ENCODE measurements at regions not wholly inside any gene's neighbourhood (a gene's known extent, or its start where the extent isn't known, plus 50 kb on each side); places are given as distances from the start of the nearest gene placed in this dataset.

- no peak overlapping the region for H2BK120ac ChIP-seq (ENCODE audit: insufficient read depth, low read length, poor library complexity)
- no peak overlapping the region for H3K4ac ChIP-seq (ENCODE audit: low read depth, low read length)
- H3K18ac ChIP-seq (ENCODE audit: low read length) = no peak overlapping the region
- H2AFZ ChIP-seq (ENCODE audit: insufficient read depth, low read length, poor library complexity) = no peak overlapping the region
- H2BK12ac ChIP-seq (ENCODE audit: low read length) = no peak overlapping the region
- no peak overlapping the region for H3K14ac ChIP-seq (ENCODE audit: low read length)
- no peaks in the 10 kb centered on the region for H3K36me3 ChIP-seq (ENCODE audit: control insufficient read depth in 1 of 2, insufficient read depth in 2 of 2, low read length in 2 of 2)
- peaks cover 5% of the 10 kb centered on the region for H3K9me3 ChIP-seq (ENCODE audit: insufficient read depth, low read depth, low read length)
- H3K23ac ChIP-seq (ENCODE audit: low read length) = no peak overlapping the region
- no peaks in the 10 kb centered on the region for H3K27me3 ChIP-seq (ENCODE audit: insufficient read depth, low read length)
- no peaks in the 10 kb centered on the region for H3K79me2 ChIP-seq (ENCODE audit: control insufficient read depth, insufficient read depth, low read length, poor library complexity)
- H4K91ac ChIP-seq (ENCODE audit: low read depth, low read length) = no peak overlapping the region
- no peak overlapping the region for H2AK5ac ChIP-seq (ENCODE audit: low read length)
- H3K4me2 ChIP-seq (ENCODE audit: low read length) = no peak overlapping the region
- WGBS (ENCODE audit: extremely low coverage, insufficient coverage, insufficient read length) = no CpG with 5 or more reads among the region's 63 CpGs
- no peak overlapping the region for H3K4me3 ChIP-seq (ENCODE audit: low read depth, low read length)
- no peaks in the 10 kb centered on the region for H3K4me1 ChIP-seq (ENCODE audit: control insufficient read depth in 1 of 2, insufficient read depth in 2 of 2, low read length in 2 of 2)
- no peak overlapping the region for H2BK5ac ChIP-seq (ENCODE audit: low read depth, low read length, poor library complexity)
- no peaks in the 10 kb centered on the region for H3K79me1 ChIP-seq (ENCODE audit: low read length)
- no peak overlapping the region for H4K8ac ChIP-seq (ENCODE audit: low read depth, low read length)
- no peak overlapping the region for H3K27ac ChIP-seq (ENCODE audit: low read depth, low read length)
- DNase-seq = no peak
- no peak overlapping the region for H3K9ac ChIP-seq (ENCODE audit: low read length)
- no peak overlapping the region for H4K12ac ChIP-seq (ENCODE audit: low read depth, low read length)
These were observed 90.7 kb downstream of the UNCX start for GRCh38 chr7:1323178-1324027.

GRCh38 chr7:1324028-1324900, 91.6 kb downstream of the UNCX start:
- no peak overlapping the region for H3K9ac ChIP-seq (ENCODE audit: low read length)
- no peak overlapping the region for H3K14ac ChIP-seq (ENCODE audit: low read length)
- no peak overlapping the region for H3K4me2 ChIP-seq (ENCODE audit: low read length)
- no peak overlapping the region for H4K8ac ChIP-seq (ENCODE audit: low read depth, low read length)
- H3K4me1 ChIP-seq (ENCODE audit: control insufficient read depth in 1 of 2, insufficient read depth in 2 of 2, low read length in 2 of 2) = no peaks in the 10 kb centered on the region
- H3K4ac ChIP-seq (ENCODE audit: low read depth, low read length) = no peak overlapping the region
- no peak overlapping the region for H4K12ac ChIP-seq (ENCODE audit: low read depth, low read length)
- no peaks in the 10 kb centered on the region for H3K79me2 ChIP-seq (ENCODE audit: control insufficient read depth, insufficient read depth, low read length, poor library complexity)
- no peak overlapping the region for H2AFZ ChIP-seq (ENCODE audit: insufficient read depth, low read length, poor library complexity)
- H3K18ac ChIP-seq (ENCODE audit: low read length) = no peak overlapping the region
- no peak overlapping the region for H3K23ac ChIP-seq (ENCODE audit: low read length)
- H2BK5ac ChIP-seq (ENCODE audit: low read depth, low read length, poor library complexity) = no peak overlapping the region
- no peak overlapping the region for H2BK120ac ChIP-seq (ENCODE audit: insufficient read depth, low read length, poor library complexity)
- no CpG with 5 or more reads among the region's 30 CpGs for WGBS (ENCODE audit: extremely low coverage, insufficient coverage, insufficient read length)
- H3K27ac ChIP-seq (ENCODE audit: low read depth, low read length) = no peak overlapping the region
- no peak overlapping the region for H4K91ac ChIP-seq (ENCODE audit: low read depth, low read length)
- H3K4me3 ChIP-seq (ENCODE audit: low read depth, low read length) = no peak overlapping the region
- no peak for DNase-seq
- H3K79me1 ChIP-seq (ENCODE audit: low read length) = no peaks in the 10 kb centered on the region
- H2AK5ac ChIP-seq (ENCODE audit: low read length) = no peak overlapping the region
- no peaks in the 10 kb centered on the region for H3K27me3 ChIP-seq (ENCODE audit: insufficient read depth, low read length)
- peaks cover 5% of the 10 kb centered on the region for H3K9me3 ChIP-seq (ENCODE audit: insufficient read depth, low read depth, low read length)
- H3K36me3 ChIP-seq (ENCODE audit: control insufficient read depth in 1 of 2, insufficient read depth in 2 of 2, low read length in 2 of 2) = no peaks in the 10 kb centered on the region
- no peak overlapping the region for H2BK12ac ChIP-seq (ENCODE audit: low read length)

- Histone ChIP-seq H3K9ac (ENCODE audit: low read length) (no peak overlapping the region), H3K27ac (ENCODE audit: low read depth, low read length) (no peak overlapping the region), H3K79me1 (ENCODE audit: low read length) (no peaks in the 10 kb centered on the region), H2BK5ac (ENCODE audit: low read depth, low read length, poor library complexity) (no peak overlapping the region), H2BK120ac (ENCODE audit: insufficient read depth, low read length, poor library complexity) (no peak overlapping the region), H3K14ac (ENCODE audit: low read length) (no peak overlapping the region), H4K12ac (ENCODE audit: low read depth, low read length) (no peak overlapping the region), H3K4me2 (ENCODE audit: low read length) (no peak overlapping the region), H3K27me3 (ENCODE audit: insufficient read depth, low read length) (no peaks in the 10 kb centered on the region), H3K4me1 (ENCODE audit: control insufficient read depth in 1 of 2, insufficient read depth in 2 of 2, low read length in 2 of 2) (no peaks in the 10 kb centered on the region), H4K91ac (ENCODE audit: low read depth, low read length) (no peak overlapping the region), H3K79me2 (ENCODE audit: control insufficient read depth, insufficient read depth, low read length, poor library complexity) (no peaks in the 10 kb centered on the region), H3K4me3 (ENCODE audit: low read depth, low read length) (no peak overlapping the region), H3K18ac (ENCODE audit: low read length) (no peak overlapping the region), H3K36me3 (ENCODE audit: control insufficient read depth in 1 of 2, insufficient read depth in 2 of 2, low read length in 2 of 2) (no peaks in the 10 kb centered on the region), H2BK12ac (ENCODE audit: low read length) (no peak overlapping the region), H3K9me3 (ENCODE audit: insufficient read depth, low read depth, low read length) (peaks cover 5% of the 10 kb centered on the region), H4K8ac (ENCODE audit: low read depth, low read length) (no peak overlapping the region), H2AK5ac (ENCODE audit: low read length) (no peak overlapping the region), H3K4ac (ENCODE audit: low read depth, low read length) (no peak overlapping the region), H2AFZ (ENCODE audit: insufficient read depth, low read length, poor library complexity) (no peak overlapping the region), H3K23ac (ENCODE audit: low read length) (no peak overlapping the region)
- WGBS (ENCODE audit: extremely low coverage, insufficient coverage, insufficient read length) = no CpG with 5 or more reads among the region's 17 CpGs
- no peak for DNase-seq
These were observed 92.6 kb downstream of the UNCX start for GRCh38 chr7:1325246-1325645.

- WGBS (ENCODE audit: extremely low coverage, insufficient coverage, insufficient read length) = no CpG with 5 or more reads among the region's 33 CpGs
- Histone ChIP-seq H3K14ac (ENCODE audit: low read length) (no peak overlapping the region), H3K4me2 (ENCODE audit: low read length) (no peak overlapping the region), H2AK5ac (ENCODE audit: low read length) (no peak overlapping the region), H3K4me3 (ENCODE audit: low read depth, low read length) (no peak overlapping the region), H2BK12ac (ENCODE audit: low read length) (no peak overlapping the region), H2AFZ (ENCODE audit: insufficient read depth, low read length, poor library complexity) (no peak overlapping the region), H4K8ac (ENCODE audit: low read depth, low read length) (no peak overlapping the region), H4K91ac (ENCODE audit: low read depth, low read length) (no peak overlapping the region), H3K27me3 (ENCODE audit: insufficient read depth, low read length) (no peaks in the 10 kb centered on the region), H3K27ac (ENCODE audit: low read depth, low read length) (no peak overlapping the region), H2BK5ac (ENCODE audit: low read depth, low read length, poor library complexity) (no peak overlapping the region), H3K4ac (ENCODE audit: low read depth, low read length) (no peak overlapping the region), H3K36me3 (ENCODE audit: control insufficient read depth in 1 of 2, insufficient read depth in 2 of 2, low read length in 2 of 2) (no peaks in the 10 kb centered on the region), H3K79me2 (ENCODE audit: control insufficient read depth, insufficient read depth, low read length, poor library complexity) (no peaks in the 10 kb centered on the region), H3K18ac (ENCODE audit: low read length) (no peak overlapping the region), H4K12ac (ENCODE audit: low read depth, low read length) (no peak overlapping the region), H3K4me1 (ENCODE audit: control insufficient read depth in 1 of 2, insufficient read depth in 2 of 2, low read length in 2 of 2) (no peaks in the 10 kb centered on the region), H2BK120ac (ENCODE audit: insufficient read depth, low read length, poor library complexity) (no peak overlapping the region), H3K79me1 (ENCODE audit: low read length) (no peaks in the 10 kb centered on the region), H3K9me3 (ENCODE audit: insufficient read depth, low read depth, low read length) (no peaks in the 10 kb centered on the region), H3K23ac (ENCODE audit: low read length) (no peak overlapping the region), H3K9ac (ENCODE audit: low read length) (no peak overlapping the region)
- DNase-seq = no peak
These were observed 93.2 kb downstream of the UNCX start for GRCh38 chr7:1325646-1326510.

Measured in trophoblast cell (in vitro differentiated cells and primary cell).